GM18873 (cell line): ENCODE measurements at regions not wholly inside any gene's neighbourhood (a gene's known extent, or its start where the extent isn't known, plus 50 kb on each side); places are given as distances from the start of the nearest gene placed in this dataset.

ENCODE experiments used
- ATAC-seq: cut with Tn5 transposase; IDR thresholded peaks from one replicate; pipeline ENCODE4 v1.9.1; 2021; ENCODE audit warnings: mild to moderate bottlenecking, moderate library complexity, moderate number of reproducible peaks; ENCODE audit not compliant: unreplicated experiment, low FRiP score

DNA sequence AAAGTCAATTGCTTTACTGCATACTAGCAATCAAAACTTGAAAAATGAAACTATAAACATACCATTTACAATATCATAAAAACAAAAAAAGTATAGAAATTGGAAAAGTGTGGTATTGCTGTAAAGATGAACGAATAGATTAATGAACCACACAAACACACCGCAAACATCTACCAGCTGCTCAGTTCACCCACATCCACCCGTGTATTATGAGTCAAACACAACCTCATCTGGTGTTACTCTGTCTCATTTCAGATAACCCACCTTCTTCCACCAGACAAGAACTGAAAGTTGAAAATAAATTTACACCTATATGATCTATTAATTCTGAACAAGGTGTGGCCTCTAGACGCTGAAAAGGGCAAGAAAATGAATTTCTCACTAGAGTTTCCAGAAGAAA is 53.3 kb downstream of the BLID start:
- no peak for ATAC-seq

DNA sequence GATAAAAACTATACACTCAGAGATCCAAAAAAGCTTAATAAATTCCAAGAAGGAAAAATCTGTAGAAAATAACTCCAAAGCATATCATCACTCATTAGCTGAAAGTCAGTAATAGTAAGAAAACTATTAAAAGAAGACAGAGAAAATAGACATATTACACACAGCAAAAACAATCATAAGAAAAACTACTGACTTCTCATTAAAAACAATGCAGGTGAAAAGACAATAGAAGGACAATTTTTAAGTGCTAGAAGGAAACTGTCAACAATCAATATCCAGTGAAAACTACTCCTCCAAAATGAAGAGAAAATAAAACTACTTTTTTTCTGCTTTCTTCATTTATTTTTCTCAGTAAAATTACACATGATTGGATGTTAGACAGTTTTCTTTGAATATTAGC is 56.5 kb downstream of the BLID start:
- no peak for ATAC-seq

- ATAC-seq = no peak
Observed at GRCh38 chr11:122050021-122050690, 65.9 kb downstream of the BLID start.

DNA sequence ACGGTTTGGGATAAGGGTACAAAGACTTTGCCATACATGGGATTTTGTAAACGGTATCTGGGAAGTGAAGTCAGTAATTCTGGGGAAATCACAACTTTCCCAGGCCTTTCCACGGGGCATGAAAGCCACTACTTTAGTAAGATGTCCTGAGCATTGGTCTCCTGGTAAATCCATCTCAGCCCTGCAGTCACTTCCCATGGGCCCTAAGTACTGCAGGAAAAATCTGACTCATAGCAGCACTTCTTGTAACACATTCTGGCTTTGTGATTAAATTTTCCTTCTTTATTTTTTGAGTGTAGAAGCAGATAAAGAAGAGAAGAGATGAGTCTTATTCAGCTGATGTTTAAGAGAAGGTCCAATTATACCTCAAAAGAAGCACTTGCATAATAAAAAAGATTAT is 67.6 kb downstream of the BLID start:
- ATAC-seq = no peak

- ATAC-seq = no peak
Observed at GRCh38 chr11:122046846-122047245, 69.2 kb downstream of the BLID start.

- ATAC-seq = no peak
Observed at GRCh38 chr11:122046438-122046837, 69.6 kb downstream of the BLID start.

DNA sequence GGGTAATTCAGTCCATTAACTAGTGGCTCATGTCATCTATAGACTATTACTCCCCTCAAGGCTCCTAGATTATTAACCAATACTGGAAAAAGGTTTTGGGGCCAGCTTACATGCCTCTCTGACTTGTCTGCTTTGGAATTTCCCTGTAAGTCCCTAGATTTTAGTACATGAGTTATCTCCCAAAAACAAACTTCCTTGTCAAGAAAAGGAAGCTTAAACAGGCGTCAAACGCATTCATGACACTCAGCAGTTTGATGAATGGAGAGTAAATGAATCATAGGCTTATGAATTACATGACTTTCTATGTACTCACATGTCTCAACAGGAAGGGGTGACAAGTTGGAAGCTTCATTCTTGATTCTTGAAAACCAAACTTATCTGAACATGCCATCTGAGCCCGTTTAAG is 70.8 kb downstream of the BLID start:
- no peak for ATAC-seq

DNA sequence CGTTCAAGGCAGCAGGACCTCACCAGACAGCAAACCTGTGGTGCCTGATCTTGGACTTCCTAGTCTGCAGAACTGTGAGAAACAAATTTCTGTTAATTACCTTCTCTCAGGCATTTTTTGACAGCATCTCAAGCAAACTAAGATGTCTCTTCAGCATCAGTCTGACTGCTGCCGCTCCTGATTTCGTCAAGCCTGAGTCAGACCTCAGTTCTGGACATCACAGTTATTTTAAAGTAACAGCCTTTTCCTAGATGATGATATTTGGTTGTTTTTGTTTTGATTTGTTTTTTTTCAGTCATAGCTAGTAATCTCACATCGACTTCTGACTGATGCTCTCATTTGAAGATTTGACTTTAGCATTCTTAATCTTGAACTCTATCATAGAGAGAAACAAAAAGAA is 71.9 kb downstream of the BLID start:
- no peak for ATAC-seq

GRCh38 chr11:122042981-122043380 is 73.0 kb downstream of the BLID start:
- no peak for ATAC-seq

GRCh38 chr11:122040464-122040863 is 75.6 kb downstream of the BLID start:
- no peak for ATAC-seq

GRCh38 chr11:122038543-122038942 is 77.5 kb downstream of the BLID start:
- no peak for ATAC-seq

- ATAC-seq = no peak
Observed at GRCh38 chr11:122037911-122038310, 78.1 kb downstream of the BLID start.

- ATAC-seq = no peak
Observed at GRCh38 chr11:122036493-122036892, 79.5 kb downstream of the BLID start.

- ATAC-seq = no peak
Observed at GRCh38 chr11:122036018-122036417, 80.0 kb downstream of the BLID start.

DNA sequence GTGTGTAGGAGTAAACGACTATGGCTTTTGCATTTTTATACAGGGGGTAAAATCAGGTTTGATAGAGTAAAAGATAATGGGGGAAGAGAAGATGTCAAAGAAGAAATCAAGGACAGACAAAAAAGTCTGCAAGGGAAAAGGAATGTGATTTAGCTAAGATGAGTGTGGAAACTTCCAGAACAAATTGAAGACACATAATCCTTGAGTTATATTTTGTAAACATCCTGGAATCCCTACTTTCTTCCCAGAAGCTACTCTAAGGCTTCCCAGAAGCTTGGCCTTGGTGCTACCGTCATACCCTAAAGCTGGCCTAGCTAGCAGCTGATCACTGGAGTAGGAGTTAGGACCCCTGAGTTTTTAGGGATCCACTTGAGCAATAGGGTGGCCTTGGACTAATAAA is 82.4 kb downstream of the BLID start:
- no peak for ATAC-seq

DNA sequence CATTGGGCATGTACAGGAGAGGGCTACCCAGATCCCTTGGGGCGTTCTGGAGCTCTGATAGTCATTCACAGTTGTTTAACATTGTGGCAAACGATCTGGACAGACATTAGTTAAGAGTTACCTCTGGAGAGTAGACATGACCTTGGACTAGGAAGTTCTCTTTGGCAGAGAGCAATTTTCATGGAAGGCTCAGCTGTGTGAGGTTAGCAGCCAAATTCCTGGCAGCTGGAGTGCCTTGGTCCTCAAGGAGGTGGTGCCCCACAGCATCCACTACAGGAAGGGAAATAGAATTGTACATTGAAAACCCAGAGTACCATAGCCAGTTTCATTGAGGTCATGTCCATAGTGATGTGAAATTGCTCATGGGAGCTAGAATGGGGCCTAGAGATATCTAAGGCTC is 82.8 kb downstream of the BLID start:
- no peak for ATAC-seq

- ATAC-seq = no peak
Observed at GRCh38 chr11:122032317-122032716, 83.7 kb downstream of the BLID start.

- no peak for ATAC-seq
Observed at GRCh38 chr11:122031813-122032212, 84.2 kb downstream of the BLID start.

- no peak for ATAC-seq
Observed at GRCh38 chr11:122030286-122030685, 85.7 kb downstream of the BLID start.

GRCh38 chr11:122028545-122028944 is 87.5 kb downstream of the BLID start:
- ATAC-seq = no peak

GRCh38 chr11:122028036-122028435 is 88.0 kb downstream of the BLID start:
- no peak for ATAC-seq

- ATAC-seq = no peak
Observed at GRCh38 chr11:122025757-122026156, 90.3 kb downstream of the BLID start.

- no peak for ATAC-seq
Observed at GRCh38 chr11:122024278-122024677, 91.7 kb downstream of the BLID start.
